DND-41 (cell line): ENCODE measurements at regions not wholly inside any gene's neighbourhood (a gene's known extent, or its start where the extent isn't known, plus 50 kb on each side); places are given as distances from the start of the nearest gene placed in this dataset.
"Not testable (repeated sequence)": the region's sequence is repeated elsewhere in the genome, so short reads cannot be mapped to it uniquely, and the experiment has no call there.

ENCODE experiments used
- ATAC-seq: fragments of 200-7000 bp; cut with Tn5 transposase; 3 replicates; pipeline ENCODE4 v1.9.1; 2021; ENCODE audit warnings: low read depth; ENCODE audit not compliant: insufficient read depth
- DNase-seq: peaks from one replicate; pipeline ENCODE4 v3.0.0-alpha.2; 2020
- H2AFZ ChIP-seq: 2 replicates; pipeline ENCODE4 v1.6.0; 2012; ENCODE audit warnings: low read depth, low read length
- H3K27ac ChIP-seq: 2 replicates; pipeline ENCODE4 v1.5.1; 2012; ENCODE audit warnings: low read length, inconsistent platforms
- H3K27me3 ChIP-seq: fragments of 200-600 bp; sonication (generic); 2 replicates; pipeline ENCODE4 v1.6.0; 2012; ENCODE audit warnings: low read length, mild to moderate bottlenecking, inconsistent platforms; ENCODE audit not compliant: insufficient read depth, poor library complexity
- H3K36me3 ChIP-seq: 2 replicates; pipeline ENCODE4 v1.5.1; 2012; ENCODE audit warnings: low read length, inconsistent platforms; ENCODE audit not compliant: insufficient read depth
- H3K4me1 ChIP-seq: 2 replicates; pipeline ENCODE4 v1.5.1; 2012; ENCODE audit warnings: mild to moderate bottlenecking, low read length; ENCODE audit not compliant: insufficient read depth
- H3K4me2 ChIP-seq: 2 replicates; pipeline ENCODE4 v1.6.0; 2012; ENCODE audit warnings: mild to moderate bottlenecking, moderate library complexity, low read length, inconsistent platforms; ENCODE audit not compliant: insufficient read depth
- H3K4me3 ChIP-seq, 2 experiments: fragments of 200-600 bp in 1 of 2; shearing (Covaris generic) in 1 of 2; 2 replicates each; pipeline ENCODE4 v1.5.1; 2012 to 2016; ENCODE audit warnings: inconsistent platforms in 2 of 2, low read length in 2 of 2, mild to moderate bottlenecking in 2 of 2, low read depth in 1 of 2, moderate library complexity in 1 of 2
- H3K79me2 ChIP-seq: 2 replicates; pipeline ENCODE4 v1.6.0; 2012; ENCODE audit warnings: low read length, inconsistent platforms; ENCODE audit not compliant: insufficient read depth
- H3K9ac ChIP-seq: 2 replicates; pipeline ENCODE4 v1.6.0; 2012; ENCODE audit warnings: low read depth, mild to moderate bottlenecking, inconsistent platforms, low read length, moderate library complexity
- H3K9me3 ChIP-seq: 2 replicates; pipeline ENCODE4 v1.5.1; 2012; ENCODE audit warnings: low read length, moderate library complexity, mild to moderate bottlenecking, inconsistent platforms; ENCODE audit not compliant: insufficient read depth, severe bottlenecking
- H4K20me1 ChIP-seq: 2 replicates; pipeline ENCODE4 v1.6.0; 2012; ENCODE audit warnings: low read length; ENCODE audit not compliant: insufficient read depth

GRCh38 chr9:41048672-41049071, 79.8 kb downstream of the FOXD4L6 start:
- not testable (repeated sequence) for ATAC-seq, H3K4me2 ChIP-seq, H3K4me3 ChIP-seq, H3K27me3 ChIP-seq, DNase-seq, H3K9ac ChIP-seq, H3K79me2 ChIP-seq, H3K9me3 ChIP-seq, H3K4me1 ChIP-seq, H4K20me1 ChIP-seq, H3K27ac ChIP-seq, H2AFZ ChIP-seq, H3K36me3 ChIP-seq

GRCh38 chr9:41047792-41048191, 80.7 kb downstream of the FOXD4L6 start:
- not testable (repeated sequence) for H3K27ac ChIP-seq, H3K4me2 ChIP-seq, H3K9me3 ChIP-seq, H2AFZ ChIP-seq, H3K9ac ChIP-seq, ATAC-seq, H3K79me2 ChIP-seq, H3K36me3 ChIP-seq, H3K4me1 ChIP-seq, DNase-seq, H3K27me3 ChIP-seq, H4K20me1 ChIP-seq, H3K4me3 ChIP-seq

- H3K9me3 ChIP-seq, H4K20me1 ChIP-seq, H3K4me3 ChIP-seq, H3K36me3 ChIP-seq, DNase-seq, H3K4me2 ChIP-seq, ATAC-seq, H3K27me3 ChIP-seq, H3K79me2 ChIP-seq, H3K27ac ChIP-seq, H3K9ac ChIP-seq, H2AFZ ChIP-seq, H3K4me1 ChIP-seq: not testable (repeated sequence)
These were observed 83.6 kb downstream of the FOXD4L6 start for GRCh38 chr9:41044930-41045329.

GRCh38 chr9:41043433-41043832, 85.0 kb downstream of the FOXD4L6 start:
- not testable (repeated sequence) for H3K27ac ChIP-seq, H3K27me3 ChIP-seq, H2AFZ ChIP-seq, DNase-seq, H3K9ac ChIP-seq, H4K20me1 ChIP-seq, H3K36me3 ChIP-seq, H3K4me2 ChIP-seq, H3K79me2 ChIP-seq, H3K4me1 ChIP-seq, H3K9me3 ChIP-seq, H3K4me3 ChIP-seq, ATAC-seq

GRCh38 chr9:41042111-41042510, 86.4 kb downstream of the FOXD4L6 start:
- H3K4me2 ChIP-seq, H3K27ac ChIP-seq, H2AFZ ChIP-seq, H3K79me2 ChIP-seq, H3K4me3 ChIP-seq, H3K36me3 ChIP-seq, H3K4me1 ChIP-seq, H3K9me3 ChIP-seq, DNase-seq, H3K27me3 ChIP-seq, H4K20me1 ChIP-seq, ATAC-seq, H3K9ac ChIP-seq: not testable (repeated sequence)

- H3K4me2 ChIP-seq, H3K9me3 ChIP-seq, DNase-seq, H2AFZ ChIP-seq, H3K4me3 ChIP-seq, H3K27ac ChIP-seq, H3K4me1 ChIP-seq, H3K27me3 ChIP-seq, H3K79me2 ChIP-seq, H4K20me1 ChIP-seq, ATAC-seq, H3K9ac ChIP-seq, H3K36me3 ChIP-seq: not testable (repeated sequence)
These were observed 87.7 kb downstream of the FOXD4L6 start for GRCh38 chr9:41040705-41041342.

- H3K36me3 ChIP-seq, H3K4me2 ChIP-seq, H3K9me3 ChIP-seq, DNase-seq, ATAC-seq, H3K4me1 ChIP-seq, H3K9ac ChIP-seq, H3K79me2 ChIP-seq, H3K27me3 ChIP-seq, H3K27ac ChIP-seq, H3K4me3 ChIP-seq, H2AFZ ChIP-seq, H4K20me1 ChIP-seq: not testable (repeated sequence)
These were observed 93.2 kb downstream of the FOXD4L6 start for GRCh38 chr9:41035276-41035675.

GRCh38 chr9:41034699-41035197, 93.7 kb downstream of the FOXD4L6 start:
- not testable (repeated sequence) for H3K4me1 ChIP-seq, H3K9me3 ChIP-seq, ATAC-seq, H3K4me2 ChIP-seq, H3K79me2 ChIP-seq, H2AFZ ChIP-seq, H4K20me1 ChIP-seq, DNase-seq, H3K4me3 ChIP-seq, H3K27ac ChIP-seq, H3K36me3 ChIP-seq, H3K27me3 ChIP-seq, H3K9ac ChIP-seq
